ENCODE measurements at regions not wholly inside any gene's neighbourhood (a gene's known extent, or its start where the extent isn't known, plus 50 kb on each side); places are given as distances from the start of the nearest gene placed in this dataset.

DNA sequence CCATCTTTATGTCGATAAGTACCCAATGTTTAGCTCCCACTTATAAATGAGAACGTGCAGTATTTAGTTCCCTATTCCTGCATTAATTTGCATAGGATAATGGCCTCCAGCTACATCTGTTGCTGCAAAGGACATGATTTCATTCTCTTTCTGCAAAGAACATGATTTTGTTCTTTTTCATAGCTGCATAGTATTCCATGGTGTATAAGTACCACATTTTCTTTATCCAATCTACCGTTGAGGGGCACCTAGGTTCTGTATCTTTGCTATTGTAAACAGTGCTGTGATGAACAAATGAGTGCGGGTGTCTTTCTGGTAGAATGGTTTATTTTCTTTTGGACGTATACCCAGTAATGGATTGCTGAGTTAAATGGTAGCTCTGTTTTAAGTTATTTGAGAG, 63.0 kb downstream of the HLX start:
- TF ChIP-seq POLR2A (IDR thresholded peaks at IDR 0.05; ENCODE audit: low read depth, low read length) (no peak), TAF1 (IDR thresholded peaks at IDR 0.05; ENCODE audit: borderline replicate concordance, low read depth, low read length) (no peak), POLR2AphosphoS5 (IDR thresholded peaks at IDR 0.05; ENCODE audit: low read depth, low read length) (no peak)
